ENCODE measurements at regions not wholly inside any gene's neighbourhood (a gene's known extent, or its start where the extent isn't known, plus 50 kb on each side); places are given as distances from the start of the nearest gene placed in this dataset.

GRCh38 chr14:51307551-51307950, 67.5 kb downstream of the TMX1 start:
- no peak for DNase-seq (ENCODE audit: low read depth)

GRCh38 chr14:51308866-51309265, 68.8 kb downstream of the TMX1 start:
- no peak for DNase-seq (ENCODE audit: low read depth)

DNA sequence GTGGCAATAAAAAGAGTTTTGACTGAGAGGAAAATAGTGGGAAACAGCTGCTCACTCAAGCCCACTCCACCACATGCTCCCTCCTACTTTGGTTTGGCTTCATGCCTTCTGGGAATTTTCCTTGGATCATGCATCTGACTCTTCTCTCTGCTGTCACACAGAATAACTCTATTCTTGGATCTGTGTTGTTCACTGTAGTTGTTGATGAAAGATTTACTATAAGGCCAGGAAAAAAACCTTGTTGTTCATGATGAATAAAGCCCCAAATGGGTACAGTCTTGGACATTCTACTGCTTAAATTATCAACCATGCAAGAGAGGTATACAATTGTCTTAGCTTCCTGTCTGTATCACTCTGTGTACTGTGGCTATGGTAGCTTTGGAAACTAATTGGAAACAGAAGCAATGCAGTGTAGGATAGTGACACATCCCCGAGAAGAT, 70.5 kb downstream of the TMX1 start:
- DNase-seq (ENCODE audit: low read depth), result no peak

- no peak for DNase-seq (ENCODE audit: low read depth)
Measured at GRCh38 chr14:51314321-51315015, 74.4 kb downstream of the TMX1 start.

- DNase-seq (ENCODE audit: low read depth), result no peak
Measured at GRCh38 chr14:51317373-51317772, 77.3 kb downstream of the TMX1 start.

GRCh38 chr14:51318813-51319597, 79.0 kb downstream of the TMX1 start:
- no peak for DNase-seq (ENCODE audit: low read depth)

DNA sequence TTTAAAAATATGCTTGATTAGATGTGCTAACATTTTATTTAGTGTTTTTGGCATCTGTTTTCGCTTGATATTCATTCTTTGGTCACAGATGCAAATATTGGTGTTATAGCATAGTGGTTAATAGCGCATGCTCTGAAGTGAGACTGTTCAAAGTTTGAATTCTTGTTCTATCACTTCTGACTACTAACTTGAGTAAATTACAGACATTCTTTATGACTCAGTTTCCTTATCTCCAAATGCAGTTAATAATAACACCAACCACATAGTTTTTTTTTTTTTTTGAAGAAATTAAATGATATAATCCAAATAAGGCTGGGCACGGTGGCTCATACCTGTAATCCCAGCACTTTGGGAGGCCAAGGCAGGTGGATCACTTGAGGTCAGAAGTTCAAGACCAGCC, 81.0 kb downstream of the TMX1 start:
- no peak for DNase-seq (ENCODE audit: low read depth)

- no peak for DNase-seq (ENCODE audit: low read depth)
Measured at GRCh38 chr14:51323492-51323891, 83.4 kb downstream of the TMX1 start.

DNA sequence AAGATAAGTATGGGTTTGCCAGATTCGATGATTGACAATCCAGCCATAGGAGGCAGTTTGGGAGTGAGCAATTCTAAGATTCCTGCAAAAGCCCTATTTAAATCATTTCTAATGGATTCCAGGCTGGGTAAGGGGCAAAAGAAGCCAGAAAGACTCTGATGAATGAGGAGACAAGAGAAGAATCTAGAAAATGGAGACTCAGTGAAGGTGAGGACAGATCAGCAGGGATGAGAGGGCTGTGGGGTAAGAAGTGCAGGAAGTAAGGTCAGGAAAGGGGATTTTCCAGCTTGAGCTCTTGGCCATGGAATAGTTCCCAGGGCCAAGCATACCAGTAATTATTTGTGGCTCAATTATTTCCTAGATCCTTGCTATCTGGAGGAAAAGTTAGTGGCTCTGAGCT, 87.3 kb downstream of the TMX1 start:
- no peak for DNase-seq (ENCODE audit: low read depth)

DNA sequence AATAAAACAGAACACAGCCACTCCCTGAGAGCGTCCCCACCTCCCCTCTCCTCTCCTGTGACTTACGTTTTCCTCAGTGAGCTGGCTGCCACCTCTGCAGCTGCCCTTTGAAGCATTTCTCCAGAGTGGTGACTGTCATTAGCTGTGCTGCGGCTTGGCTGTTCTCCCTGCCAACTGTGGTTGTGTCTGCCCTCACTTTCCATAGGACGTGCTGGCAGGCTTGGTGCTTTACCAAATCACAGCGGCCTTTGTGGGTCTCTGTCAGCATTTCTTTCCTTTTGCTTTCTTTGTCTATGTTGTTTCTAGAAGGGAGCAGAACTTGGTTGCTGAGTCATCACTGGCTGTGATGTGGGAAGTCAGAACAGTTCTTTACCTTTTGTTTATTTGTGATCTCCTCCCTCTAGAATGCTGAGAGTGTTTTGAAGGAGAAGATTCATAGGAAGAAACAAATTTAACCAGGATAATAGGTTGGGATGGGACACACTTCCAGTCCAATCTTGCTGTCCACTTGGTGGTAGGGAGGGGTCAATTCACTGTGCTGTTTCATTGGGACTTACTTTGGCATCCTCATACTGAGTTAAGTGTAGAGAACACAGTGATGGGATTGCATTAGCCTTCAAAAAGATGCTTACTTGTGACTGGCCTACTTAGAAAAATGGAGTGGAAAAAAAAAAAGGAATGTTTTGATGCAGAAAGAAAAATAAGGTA, 88.2 kb downstream of the TMX1 start:
- DNase-seq (ENCODE audit: low read depth), result no peak

- DNase-seq (ENCODE audit: low read depth), result no peak
Measured at GRCh38 chr14:51328772-51329353, 88.8 kb downstream of the TMX1 start.

DNA sequence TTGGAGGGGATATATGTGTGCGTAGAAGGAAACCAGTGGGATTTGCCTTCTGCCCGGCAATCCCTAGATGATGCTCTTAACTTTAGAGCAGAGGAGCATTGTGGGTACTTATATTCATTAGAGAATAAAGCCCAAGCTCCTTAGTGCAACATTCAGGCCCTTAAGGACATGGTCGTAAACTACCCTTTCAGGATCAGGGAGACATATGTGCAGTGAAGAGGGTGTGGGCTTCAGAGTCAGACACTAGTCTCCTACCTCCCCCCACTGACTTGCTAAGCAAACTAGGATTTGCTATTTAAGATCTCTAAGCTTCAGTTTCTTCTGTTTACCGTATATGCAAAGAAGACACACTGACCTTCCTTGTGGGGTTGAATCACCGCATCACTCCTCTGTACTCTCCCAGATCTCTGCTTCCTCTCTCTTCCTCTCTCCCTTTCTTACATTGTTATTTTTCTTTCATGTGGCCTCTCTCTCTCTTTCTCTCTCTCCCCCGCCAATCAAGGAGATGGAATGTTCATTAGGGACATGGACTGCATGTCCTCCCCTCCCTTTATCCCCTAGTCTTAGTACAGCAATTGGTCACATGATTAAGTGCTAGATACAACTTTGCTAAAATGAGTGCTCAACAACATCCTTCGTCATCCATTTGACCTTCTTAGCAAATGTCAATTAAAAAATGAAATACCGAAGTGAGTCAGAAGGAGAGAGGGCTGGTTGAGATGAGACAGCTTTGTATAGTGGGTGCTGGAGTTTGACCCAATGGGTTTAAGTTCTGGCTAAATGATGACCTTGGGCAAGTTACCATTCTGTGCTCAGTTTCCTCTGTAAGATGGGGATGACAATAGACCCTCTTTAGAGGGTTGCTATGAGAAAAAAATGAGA, 91.7 kb downstream of the TMX1 start:
- DNase-seq (ENCODE audit: low read depth), result no peak

- no peak for DNase-seq (ENCODE audit: low read depth)
Measured at GRCh38 chr14:51333299-51333698, 93.3 kb downstream of the TMX1 start.

DNA sequence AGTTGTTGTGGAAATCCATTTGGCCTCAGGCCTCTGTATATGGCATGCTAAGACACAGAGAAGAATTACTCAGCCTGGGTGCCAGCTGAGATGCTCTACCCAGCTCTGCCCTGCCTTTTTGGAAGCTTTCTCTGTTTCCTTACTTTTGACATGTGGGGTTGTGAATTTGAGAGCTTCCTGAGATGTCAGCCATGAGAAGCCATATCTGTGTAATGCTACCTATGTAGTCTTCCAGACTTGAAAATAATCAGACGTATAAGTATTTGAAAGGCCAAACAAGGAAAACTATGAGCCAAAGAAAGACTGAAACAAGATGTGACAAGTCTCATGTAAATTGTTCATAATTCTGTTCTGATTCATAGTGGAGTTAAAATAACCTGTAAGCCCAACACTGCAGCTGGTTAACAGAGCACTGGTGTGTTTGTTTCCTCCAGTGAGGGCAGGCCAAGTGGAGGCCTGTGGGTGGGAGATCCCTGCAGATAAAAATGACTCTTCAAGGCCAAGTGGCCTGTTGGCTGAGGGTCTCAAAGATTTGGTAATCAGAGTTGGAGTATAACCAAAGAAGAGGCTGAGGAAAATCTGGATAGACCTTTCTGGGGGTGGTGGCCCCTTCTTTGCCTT, 94.0 kb downstream of the TMX1 start:
- no peak for DNase-seq (ENCODE audit: low read depth)

GRCh38 chr14:51334566-51334965, 94.5 kb downstream of the TMX1 start:
- DNase-seq (ENCODE audit: low read depth), result no peak

DNA sequence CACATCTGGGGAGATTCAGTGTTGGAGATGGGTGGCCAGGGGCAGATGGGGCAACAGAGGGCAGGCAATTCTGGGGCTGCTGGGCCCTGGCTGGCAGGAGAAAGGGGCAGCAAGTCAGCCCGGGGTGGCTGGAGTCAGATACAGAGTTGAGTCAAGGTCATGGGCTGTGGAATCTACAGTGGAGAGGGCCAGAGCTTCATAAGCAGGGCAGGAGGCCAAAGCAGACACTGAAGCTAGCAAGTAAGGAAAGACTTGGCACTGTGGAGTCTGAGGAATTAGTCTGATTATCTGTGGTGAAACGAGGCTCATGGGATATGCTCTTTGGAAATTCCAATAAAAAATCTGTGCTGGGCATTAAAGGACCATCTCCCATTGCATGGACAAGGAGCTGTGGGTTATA, 95.5 kb downstream of the TMX1 start:
- DNase-seq (ENCODE audit: low read depth), result no peak

GRCh38 chr14:51335961-51336723, 96.1 kb downstream of the TMX1 start:
- DNase-seq (ENCODE audit: low read depth), result no peak

DNA sequence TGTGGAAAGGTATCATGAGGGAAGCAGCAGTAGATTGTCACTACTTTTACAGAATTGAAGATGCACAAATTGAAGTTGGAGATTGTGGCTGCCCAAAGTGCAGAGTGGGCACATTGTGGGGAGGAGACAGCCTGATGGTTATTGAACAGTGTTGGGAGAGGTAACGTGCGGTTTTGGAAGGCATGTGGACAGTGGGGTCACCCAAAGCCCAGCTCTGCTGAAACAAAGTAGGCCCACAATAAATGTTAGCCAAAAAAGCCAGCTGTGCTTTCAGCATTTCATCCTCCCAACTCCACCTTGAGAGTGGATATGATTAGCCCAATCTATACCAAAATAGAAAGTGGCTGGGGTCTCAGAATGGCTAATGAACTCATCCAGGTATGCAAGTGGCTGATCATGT, 96.7 kb downstream of the TMX1 start:
- DNase-seq (ENCODE audit: low read depth), result no peak

DNA sequence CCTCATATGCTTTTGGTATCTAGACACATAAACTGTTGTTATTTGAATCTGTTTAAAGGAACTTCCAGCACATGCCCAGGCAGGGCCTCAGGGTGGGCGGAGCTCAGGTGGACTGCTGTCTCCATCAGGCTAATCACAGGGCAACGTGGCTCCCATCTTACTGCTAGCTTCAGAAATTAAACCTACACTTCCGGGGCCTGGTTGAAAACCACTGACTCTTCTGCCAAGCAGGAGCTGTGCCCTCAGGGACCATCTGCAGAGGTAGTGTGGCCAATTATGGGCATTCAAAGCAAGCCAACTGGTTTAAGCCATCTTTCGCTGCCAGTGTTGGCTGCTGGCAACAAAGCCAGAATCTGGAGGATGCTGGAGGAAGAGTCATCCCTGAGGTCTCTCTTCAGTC, 97.5 kb downstream of the TMX1 start:
- DNase-seq (ENCODE audit: low read depth), result no peak

GRCh38 chr14:51341338-51341737, 101.3 kb downstream of the TMX1 start:
- no peak for DNase-seq (ENCODE audit: low read depth)
